ENCODE measurements at regions not wholly inside any gene's neighbourhood (a gene's known extent, or its start where the extent isn't known, plus 50 kb on each side); places are given as distances from the start of the nearest gene placed in this dataset.

DNA sequence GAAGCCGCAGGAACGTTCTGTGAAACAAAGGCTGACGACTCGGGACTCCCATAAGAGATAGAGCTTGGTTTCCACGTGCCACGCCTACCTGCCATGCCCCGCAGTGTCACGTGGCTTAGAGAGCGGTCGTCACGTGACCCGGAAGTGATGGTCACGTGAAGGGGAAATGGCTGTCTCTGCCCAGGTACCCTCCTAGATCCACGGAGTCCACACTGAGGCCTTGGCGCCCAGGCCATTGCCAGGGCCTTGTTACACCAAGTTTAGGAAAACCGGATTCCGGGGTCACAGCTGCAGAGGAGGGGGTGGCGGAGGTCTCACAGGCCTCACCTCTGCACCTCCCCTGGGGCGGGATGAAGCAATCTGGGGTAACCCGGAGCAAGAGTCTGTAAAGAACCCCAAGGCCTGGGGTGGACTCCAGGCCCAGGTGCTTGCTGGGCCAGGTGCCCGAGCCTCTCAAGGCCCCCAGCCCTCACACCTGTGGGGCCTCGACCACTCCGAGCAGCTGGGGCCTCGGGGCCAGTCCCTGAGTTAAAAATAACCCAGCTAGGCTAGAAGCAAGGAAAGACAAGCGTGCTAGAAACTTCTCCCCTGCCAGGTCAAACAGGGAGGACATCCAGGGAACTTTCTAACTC is 113.5 kb upstream of the ZNF236 start:
- no TSS peak for BruUV-seq (replicated peaks)
- POLR2A ChIA-PET, result no interaction called here
- TF ChIP-seq CBX3 (IDR thresholded peaks at IDR 0.05; ENCODE audit: low read depth) (no peak), SIN3A (IDR thresholded peaks at IDR 0.05; ENCODE audit: low read depth) (no peak), EZH2phosphoT487 (IDR thresholded peaks at IDR 0.05; ENCODE audit: borderline replicate concordance) (no peak), FOSL1 (IDR thresholded peaks at IDR 0.05; ENCODE audit: low read depth) (no peak), EZH2 (IDR thresholded peaks at IDR 0.05) (no peak), CEBPB (IDR thresholded peaks at IDR 0.05; ENCODE audit: low read depth) (no peak), RAD21 (IDR thresholded peaks at IDR 0.05; ENCODE audit: low read depth) (no peak)
- TF ChIP-seq, protein P1, sequence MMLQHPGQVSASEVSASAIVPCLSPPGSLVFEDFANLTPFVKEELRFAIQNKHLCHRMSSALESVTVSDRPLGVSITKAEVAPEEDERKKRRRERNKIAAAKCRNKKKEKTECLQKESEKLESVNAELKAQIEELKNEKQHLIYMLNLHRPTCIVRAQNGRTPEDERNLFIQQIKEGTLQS (IDR thresholded peaks at IDR 0.05), result no peak
- TF ChIP-seq, protein P2, sequence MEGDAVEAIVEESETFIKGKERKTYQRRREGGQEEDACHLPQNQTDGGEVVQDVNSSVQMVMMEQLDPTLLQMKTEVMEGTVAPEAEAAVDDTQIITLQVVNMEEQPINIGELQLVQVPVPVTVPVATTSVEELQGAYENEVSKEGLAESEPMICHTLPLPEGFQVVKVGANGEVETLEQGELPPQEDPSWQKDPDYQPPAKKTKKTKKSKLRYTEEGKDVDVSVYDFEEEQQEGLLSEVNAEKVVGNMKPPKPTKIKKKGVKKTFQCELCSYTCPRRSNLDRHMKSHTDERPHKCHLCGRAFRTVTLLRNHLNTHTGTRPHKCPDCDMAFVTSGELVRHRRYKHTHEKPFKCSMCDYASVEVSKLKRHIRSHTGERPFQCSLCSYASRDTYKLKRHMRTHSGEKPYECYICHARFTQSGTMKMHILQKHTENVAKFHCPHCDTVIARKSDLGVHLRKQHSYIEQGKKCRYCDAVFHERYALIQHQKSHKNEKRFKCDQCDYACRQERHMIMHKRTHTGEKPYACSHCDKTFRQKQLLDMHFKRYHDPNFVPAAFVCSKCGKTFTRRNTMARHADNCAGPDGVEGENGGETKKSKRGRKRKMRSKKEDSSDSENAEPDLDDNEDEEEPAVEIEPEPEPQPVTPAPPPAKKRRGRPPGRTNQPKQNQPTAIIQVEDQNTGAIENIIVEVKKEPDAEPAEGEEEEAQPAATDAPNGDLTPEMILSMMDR (IDR thresholded peaks at IDR 0.05 in 2 of 3, conservative IDR thresholded peaks at IDR 0.05 in 1 of 3; ENCODE audit: borderline replicate concordance in 1 of 3, insufficient read depth in 1 of 3, low read depth in 2 of 3, low read length in 2 of 3), result no peak
- Histone ChIP-seq H3K9me2 (ENCODE audit: insufficient read depth) (no peaks in the 10 kb centered on the region), H3K4me1 (ENCODE audit: control insufficient read depth in 1 of 2, insufficient read depth in 2 of 2, low read length in 2 of 2) (peaks cover 0 to 3% of the 10 kb centered on the region in 2 experiments; a peak in 2 of 4 replicates), H3K4me2 (ENCODE audit: low read length) (no peak overlapping the region), H3K27ac (ENCODE audit: low read depth, low read length) (no peak overlapping the region), H3K9ac (ENCODE audit: low read length) (no peak overlapping the region), H3K79me2 (ENCODE audit: insufficient read depth, low read length) (no peaks in the 10 kb centered on the region), H3K27me3 (ENCODE audit: insufficient read depth, low read length) (no peaks in the 10 kb centered on the region), H3K9me3 (ENCODE audit: control insufficient read depth in 1 of 2, insufficient read depth in 1 of 2, low read depth in 1 of 2, low read length in 2 of 2) (no peaks in the 10 kb centered on the region), H3K36me3 (ENCODE audit: control insufficient read depth in 1 of 2, insufficient read depth in 2 of 2, low read length in 2 of 2) (no peaks in the 10 kb centered on the region), H2AFZ (ENCODE audit: low read depth, low read length, poor library complexity, severe bottlenecking) (no peak overlapping the region), H4K20me1 (ENCODE audit: insufficient read depth) (no peaks in the 10 kb centered on the region), H3K4me3 (replicated peaks in 1 of 2; ENCODE audit: low read depth in 1 of 2, low read length in 2 of 2) (no peak overlapping the region)
- CTCF ChIA-PET, result interaction anchor here (1.2 to 1.9 kb wide), 7 partner anchors 13 to 453 kb away, joined by 3 to 23 read pairs (median 4); no protein-coding TSS in a partner anchor
- RAD21 ChIA-PET (ENCODE audit: low non-redundant PET in 1 of 2, low total read pairs in 2 of 2, uncharacterized antibody in 2 of 2, unreplicated experiment in 2 of 2), result no interaction called here
- ATAC-seq, result no peak
- DNase-seq (ENCODE audit: low read depth, low spot score), result no peak
- intact Hi-C loops (cut with micrococcal nuclease), result loop anchor here (1.0 to 5.0 kb wide), 2 partner anchors 87 to 310 kb away; no protein-coding TSS in a partner anchor

Data from HCT116 (cell line).